B cell (primary cell): ENCODE measurements at regions not wholly inside any gene's neighbourhood (a gene's known extent, or its start where the extent isn't known, plus 50 kb on each side); places are given as distances from the start of the nearest gene placed in this dataset.

ENCODE experiments used
- CTCF ChIP-seq: fragments of 200-600 bp; IDR thresholded peaks from one replicate; pipeline ENCODE4 v1.8.0; 2022; ENCODE audit warnings: antibody characterized with exemption, mild to moderate bottlenecking
- EZH2 ChIP-seq: IDR thresholded peaks from 2 replicates; pipeline ENCODE4 v1.6.1; 2012; ENCODE audit warnings: borderline replicate concordance, low read depth, mild to moderate bottlenecking, moderate library complexity, low read length; ENCODE audit not compliant: insufficient read depth, poor library complexity, severe bottlenecking

DNA sequence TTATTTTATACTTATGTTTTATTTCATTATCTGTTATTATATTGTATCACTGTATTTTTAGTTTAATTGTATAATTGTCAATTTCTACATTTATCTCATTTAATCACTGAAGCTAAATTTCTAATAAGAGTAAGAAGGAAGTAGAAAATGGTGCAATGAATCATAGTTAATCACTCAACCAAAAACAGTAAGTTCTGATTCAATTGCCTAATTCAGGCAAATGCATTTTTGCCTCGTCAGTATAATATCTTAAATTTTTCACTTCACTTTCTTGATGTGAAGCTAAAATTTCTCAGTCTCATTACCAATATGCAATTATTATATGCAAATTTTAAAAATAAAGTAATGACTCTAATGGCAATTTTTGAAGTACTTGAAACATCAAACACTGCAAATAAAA is 340.5 kb upstream of the USP15 start:
- TF ChIP-seq CTCF (no peak), EZH2 (no peak)
